WTC11 (cell line): ENCODE measurements at regions not wholly inside any gene's neighbourhood (a gene's known extent, or its start where the extent isn't known, plus 50 kb on each side); places are given as distances from the start of the nearest gene placed in this dataset.

ENCODE experiments used
- AFF4 ChIP-seq: sonication (generic); formaldehyde crosslinking; IDR thresholded peaks from 2 replicates; pipeline ENCODE4 v1.8.1; 2023; ENCODE audit warnings: mild to moderate bottlenecking, missing genetic modification reagents, borderline replicate concordance
- CREB1 ChIP-seq: sonication (generic); formaldehyde crosslinking; IDR thresholded peaks from 2 replicates; pipeline ENCODE4 v1.8.0; 2023; ENCODE audit warnings: mild to moderate bottlenecking, missing genetic modification reagents
- CTCF ChIP-seq: fragments of 200-600 bp; IDR thresholded peaks from 2 replicates; pipeline ENCODE4 v1.8.0; 2022; ENCODE audit warnings: antibody characterized with exemption
- GABPB1 ChIP-seq: sonication (generic); formaldehyde crosslinking; IDR thresholded peaks from 2 replicates; pipeline ENCODE4 v1.8.1; 2023; ENCODE audit warnings: mild to moderate bottlenecking, missing genetic modification reagents
- IRF2 ChIP-seq: sonication (generic); formaldehyde crosslinking; IDR thresholded peaks from 2 replicates; pipeline ENCODE4 v1.8.0; 2022; ENCODE audit warnings: low read depth, missing genetic modification reagents, borderline replicate concordance
- RORB ChIP-seq: fragments of 250-450 bp; sonication (Bioruptor Pico); IDR thresholded peaks from 2 replicates; pipeline ENCODE4 v1.9.0; 2021; ENCODE audit warnings: mild to moderate bottlenecking
- TF ChIP-seq, protein P1 (sequence below): sonication (generic); formaldehyde crosslinking; IDR thresholded peaks from 2 replicates; pipeline ENCODE4 v1.8.0; 2022; ENCODE audit warnings: mild to moderate bottlenecking, missing genetic modification reagents
- TF ChIP-seq, protein P2 (sequence below): sonication (generic); formaldehyde crosslinking; IDR thresholded peaks from 2 replicates; pipeline ENCODE4 v1.8.1; 2023; ENCODE audit warnings: mild to moderate bottlenecking, missing genetic modification reagents, moderate library complexity
- TF ChIP-seq, protein P3 (sequence below): sonication (generic); formaldehyde crosslinking; IDR thresholded peaks from 2 replicates; pipeline ENCODE4 v1.8.1; 2022; ENCODE audit warnings: low read depth, mild to moderate bottlenecking, moderate library complexity, missing genetic modification reagents, borderline replicate concordance

GRCh38 chr1:81183051-81183450 lies 617.7 kb upstream of the ADGRL2 start:
- TF ChIP-seq CTCF (no peak), AFF4 (CRISPR knock-in tag) (no peak), GABPB1 (CRISPR knock-in tag) (no peak), RORB (no peak), CREB1 (CRISPR knock-in tag) (no peak), IRF2 (no peak)
- TF ChIP-seq, protein P1, sequence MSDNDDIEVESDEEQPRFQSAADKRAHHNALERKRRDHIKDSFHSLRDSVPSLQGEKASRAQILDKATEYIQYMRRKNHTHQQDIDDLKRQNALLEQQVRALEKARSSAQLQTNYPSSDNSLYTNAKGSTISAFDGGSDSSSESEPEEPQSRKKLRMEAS (CRISPR knock-in tag), result no peak
- TF ChIP-seq, protein P2, sequence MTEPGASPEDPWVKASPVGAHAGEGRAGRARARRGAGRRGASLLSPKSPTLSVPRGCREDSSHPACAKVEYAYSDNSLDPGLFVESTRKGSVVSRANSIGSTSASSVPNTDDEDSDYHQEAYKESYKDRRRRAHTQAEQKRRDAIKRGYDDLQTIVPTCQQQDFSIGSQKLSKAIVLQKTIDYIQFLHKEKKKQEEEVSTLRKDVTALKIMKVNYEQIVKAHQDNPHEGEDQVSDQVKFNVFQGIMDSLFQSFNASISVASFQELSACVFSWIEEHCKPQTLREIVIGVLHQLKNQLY (CRISPR knock-in tag), result no peak
- TF ChIP-seq, protein P3, sequence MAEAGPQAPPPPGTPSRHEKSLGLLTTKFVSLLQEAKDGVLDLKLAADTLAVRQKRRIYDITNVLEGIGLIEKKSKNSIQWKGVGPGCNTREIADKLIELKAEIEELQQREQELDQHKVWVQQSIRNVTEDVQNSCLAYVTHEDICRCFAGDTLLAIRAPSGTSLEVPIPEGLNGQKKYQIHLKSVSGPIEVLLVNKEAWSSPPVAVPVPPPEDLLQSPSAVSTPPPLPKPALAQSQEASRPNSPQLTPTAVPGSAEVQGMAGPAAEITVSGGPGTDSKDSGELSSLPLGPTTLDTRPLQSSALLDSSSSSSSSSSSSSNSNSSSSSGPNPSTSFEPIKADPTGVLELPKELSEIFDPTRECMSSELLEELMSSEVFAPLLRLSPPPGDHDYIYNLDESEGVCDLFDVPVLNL, result no peak
